Mammary epithelial cell (primary cell): ENCODE measurements at regions not wholly inside any gene's neighbourhood (a gene's known extent, or its start where the extent isn't known, plus 50 kb on each side); places are given as distances from the start of the nearest gene placed in this dataset.

Experiments
- CTCF ChIP-seq, 2 donors: IDR thresholded peaks in 1 of 2; conservative IDR thresholded peaks in 1 of 2; 2 replicates each; pipeline ENCODE4 v1.5.1; 2011 to 2012; ENCODE audit warnings: inconsistent platforms in 2 of 2, low read length in 2 of 2, mild to moderate bottlenecking in 2 of 2, control low read depth in 1 of 2, low read depth in 1 of 2; ENCODE audit not compliant: insufficient read depth in 1 of 2; ENCODE audit errors: extremely low read depth in 1 of 2
- EZH2 ChIP-seq: IDR thresholded peaks from 2 replicates; pipeline ENCODE4 v1.6.1; 2012; ENCODE audit warnings: low read length, inconsistent platforms, borderline replicate concordance

DNA sequence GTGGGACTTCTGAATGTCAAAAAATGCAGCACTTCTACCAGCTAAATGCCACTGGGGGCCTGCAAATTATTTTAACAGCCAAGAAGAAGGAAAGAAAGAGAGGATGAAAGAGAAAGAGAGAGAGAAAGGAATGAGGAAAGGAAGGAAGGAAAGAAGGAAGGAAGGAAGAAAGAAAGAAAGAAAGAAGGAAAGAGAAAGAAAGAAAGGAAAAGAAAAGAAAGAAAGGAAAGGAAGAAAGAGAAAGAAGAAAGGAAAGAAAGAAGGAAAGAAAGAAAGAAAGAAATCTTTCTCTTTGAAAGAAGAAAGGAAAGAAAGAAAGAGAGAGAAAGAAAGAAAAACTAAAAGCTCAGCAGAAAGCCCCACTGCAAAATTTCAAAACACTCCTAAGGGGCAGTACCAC is 69.2 kb upstream of the SV2C start:
- TF ChIP-seq CTCF (conservative IDR thresholded peaks at IDR 0.05 in 1 of 2, IDR thresholded peaks at IDR 0.05 in 1 of 2; ENCODE audit: extremely low read depth in 1 of 2, insufficient read depth in 1 of 2, low read depth in 1 of 2, low read length in 2 of 2) = no peak
- TF ChIP-seq EZH2 = no peak
